ENCODE measurements at regions not wholly inside any gene's neighbourhood (a gene's known extent, or its start where the extent isn't known, plus 50 kb on each side); places are given as distances from the start of the nearest gene placed in this dataset.

- DNase-seq, result no peak
- Histone ChIP-seq H3F3A (replicated peaks; ENCODE audit: insufficient read depth) (peaks cover 5% of the 10 kb centered on the region), H2AFZ (ENCODE audit: low read depth) (no peak overlapping the region), H3K36me3 (replicated peaks in 1 of 2; ENCODE audit: control insufficient read depth in 1 of 2, insufficient read depth in 2 of 2, low read length in 1 of 2) (no peaks in the 10 kb centered on the region), H3K9me3 (no peaks in the 10 kb centered on the region), H3K79me2 (ENCODE audit: insufficient read depth) (no peaks in the 10 kb centered on the region), H3K4me2 (no peak overlapping the region), H3K9me2 (no peaks in the 10 kb centered on the region), H3K27me3 (ENCODE audit: insufficient read depth) (no peaks in the 10 kb centered on the region; the same call in 1 of the 2 replicates), H4K20me1 (ENCODE audit: insufficient read depth) (no peaks in the 10 kb centered on the region), H3K9ac (no peak overlapping the region), H3K4me3 (ENCODE audit: low read depth in 2 of 2, low read length in 1 of 2) (no peak overlapping the region), H3K4me1 (ENCODE audit: control insufficient read depth in 1 of 2, insufficient read depth in 2 of 2, low read depth in 1 of 2, low read length in 1 of 2) (no peaks in the 10 kb centered on the region), H3K27ac (ENCODE audit: low read depth in 2 of 2, low read length in 1 of 2) (no peak overlapping the region)
- ChIA-PET CTCF (interaction anchor here (0.8 to 2.9 kb wide), 5 partner anchors 9 to 467 kb away, joined by 3 to 20 read pairs (median 4); no protein-coding TSS in a partner anchor), POLR2A (interaction anchor here (0.7 kb wide), 1 partner anchor 568 kb away, joined by 3 read pairs; no protein-coding TSS in a partner anchor)
- 72% methylated on average over 2 of the region's 2 CpGs for WGBS (ENCODE audit: low lambda C conversion rate)
- TF ChIP-seq TAF1 (IDR thresholded peaks at IDR 0.05; ENCODE audit: borderline replicate concordance, low read depth, low read length) (no peak), FOXM1 (IDR thresholded peaks at IDR 0.05; ENCODE audit: low read depth) (no peak), ELF1 (IDR thresholded peaks at IDR 0.05) (no peak), TEAD4 (IDR thresholded peaks at IDR 0.05; ENCODE audit: borderline replicate concordance, insufficient read depth) (no peak), SMC3 (IDR thresholded peaks at IDR 0.05; ENCODE audit: low read depth, low read length) (no peak), SIN3A (IDR thresholded peaks at IDR 0.05; ENCODE audit: borderline replicate concordance, low read depth, low read length) (no peak)
Observed at GRCh38 chr11:32325725-32326124, 109.6 kb downstream of the WT1 start.

GRCh38 chr11:32326522-32326921 is 108.8 kb downstream of the WT1 start:
- H3K27ac ChIP-seq (ENCODE audit: low read depth in 2 of 2, low read length in 1 of 2), result no peak overlapping the region
- H3K79me2 ChIP-seq (ENCODE audit: insufficient read depth), result no peaks in the 10 kb centered on the region
- WGBS (ENCODE audit: low lambda C conversion rate), result 34% methylated on average over 3 of the region's 3 CpGs
- CTCF ChIA-PET, result no interaction called here
- no peaks in the 10 kb centered on the region for H3K4me1 ChIP-seq (ENCODE audit: control insufficient read depth in 1 of 2, insufficient read depth in 2 of 2, low read depth in 1 of 2, low read length in 1 of 2)
- no peak overlapping the region for H3K4me3 ChIP-seq (ENCODE audit: low read depth in 2 of 2, low read length in 1 of 2)
- no peaks in the 10 kb centered on the region for H3F3A ChIP-seq (replicated peaks; ENCODE audit: insufficient read depth)
- TF ChIP-seq MEF2A (IDR thresholded peaks at IDR 0.05; ENCODE audit: borderline replicate concordance, low read depth) (no peak), USF2 (IDR thresholded peaks at IDR 0.05; ENCODE audit: borderline replicate concordance, low read depth, low read length) (no peak), RFX5 (IDR thresholded peaks at IDR 0.05; ENCODE audit: low read length) (no peak)
- no peak overlapping the region for H2AFZ ChIP-seq (ENCODE audit: low read depth)
- no peak overlapping the region for H3K4me2 ChIP-seq
- no peaks in the 10 kb centered on the region for H3K36me3 ChIP-seq (replicated peaks in 1 of 2; ENCODE audit: control insufficient read depth in 1 of 2, insufficient read depth in 2 of 2, low read length in 1 of 2)
- no peak for DNase-seq
- no peaks in the 10 kb centered on the region; the same call in 1 of the 2 replicates for H3K27me3 ChIP-seq (ENCODE audit: insufficient read depth)
- POLR2A ChIA-PET, result no interaction called here
- H3K9me2 ChIP-seq, result no peaks in the 10 kb centered on the region
- H3K9ac ChIP-seq, result no peak overlapping the region
- no peaks in the 10 kb centered on the region for H3K9me3 ChIP-seq
- no peaks in the 10 kb centered on the region for H4K20me1 ChIP-seq (ENCODE audit: insufficient read depth)

- Histone ChIP-seq H4K20me1 (ENCODE audit: insufficient read depth) (no peaks in the 10 kb centered on the region), H3K27me3 (ENCODE audit: insufficient read depth) (peaks cover 7% of the 10 kb centered on the region; the same call in 1 of the 2 replicates), H3K36me3 (replicated peaks in 1 of 2; ENCODE audit: control insufficient read depth in 1 of 2, insufficient read depth in 2 of 2, low read length in 1 of 2) (no peaks in the 10 kb centered on the region), H3K27ac (ENCODE audit: low read depth in 2 of 2, low read length in 1 of 2) (no peak overlapping the region), H3K9me2 (no peaks in the 10 kb centered on the region), H3K9ac (no peak overlapping the region), H3K4me1 (ENCODE audit: control insufficient read depth in 1 of 2, insufficient read depth in 2 of 2, low read depth in 1 of 2, low read length in 1 of 2) (peaks cover 0 to 8% of the 10 kb centered on the region in 2 experiments; a peak in 1 of 4 replicates), H3K4me3 (ENCODE audit: low read depth in 2 of 2, low read length in 1 of 2) (no peak overlapping the region), H3K4me2 (no peak overlapping the region), H3K79me2 (ENCODE audit: insufficient read depth) (no peaks in the 10 kb centered on the region), H2AFZ (ENCODE audit: low read depth) (no peak overlapping the region), H3K9me3 (no peaks in the 10 kb centered on the region), H3F3A (replicated peaks; ENCODE audit: insufficient read depth) (no peaks in the 10 kb centered on the region)
- ChIA-PET CTCF (no interaction called here), POLR2A (no interaction called here)
- no peak for DNase-seq
- WGBS (ENCODE audit: low lambda C conversion rate), result 17% methylated on average over 1 of the region's 1 CpG
- TF ChIP-seq GABPA (IDR thresholded peaks at IDR 0.05; ENCODE audit: low read depth) (no peak), TEAD4 (IDR thresholded peaks at IDR 0.05; ENCODE audit: borderline replicate concordance, insufficient read depth) (no peak), RAD21 (IDR thresholded peaks at IDR 0.05; ENCODE audit: low read length) (no peak), POLR2AphosphoS5 (IDR thresholded peaks at IDR 0.05; ENCODE audit: low read depth, low read length) (no peak), MAX (IDR thresholded peaks at IDR 0.05; ENCODE audit: low read depth) (no peak), USF1 (IDR thresholded peaks at IDR 0.05; ENCODE audit: borderline replicate concordance, low read depth) (no peak), RCOR1 (IDR thresholded peaks at IDR 0.05; ENCODE audit: low read length) (no peak), PBX3 (IDR thresholded peaks at IDR 0.05) (no peak), MEF2A (IDR thresholded peaks at IDR 0.05; ENCODE audit: borderline replicate concordance, low read depth) (no peak), ZBTB33 (IDR thresholded peaks at IDR 0.05; ENCODE audit: borderline replicate concordance, low read depth) (no peak), EZH2phosphoT487 (IDR thresholded peaks at IDR 0.05; ENCODE audit: borderline replicate concordance, low read depth) (no peak), RFX5 (IDR thresholded peaks at IDR 0.05; ENCODE audit: low read length) (no peak), TAF1 (IDR thresholded peaks at IDR 0.05; ENCODE audit: borderline replicate concordance, low read depth, low read length) (no peak)
Observed at GRCh38 chr11:32328392-32328791, 106.9 kb downstream of the WT1 start.
